Prostate gland (tissue), 2 donors: ENCODE measurements at regions not wholly inside any gene's neighbourhood (a gene's known extent, or its start where the extent isn't known, plus 50 kb on each side); places are given as distances from the start of the nearest gene placed in this dataset.

Experiments used
- CTCF ChIP-seq, 4 experiments: fragments of 200-600 bp in 2 of 4; fragments of 450-650 bp in 2 of 4; sonication (generic) in 2 of 4; IDR thresholded peaks; 1 replicate in 3 of 4; 2 replicates in 1 of 4; pipeline ENCODE4 v1.5.1; 2016 to 2019; ENCODE audit warnings: antibody characterized with exemption in 4 of 4, mild to moderate bottlenecking in 2 of 4, moderate library complexity in 2 of 4
- POLR2A ChIP-seq: fragments of 450-650 bp; IDR thresholded peaks from one replicate; pipeline ENCODE4 v1.6.1; 2016; ENCODE audit warnings: antibody characterized with exemption, mild to moderate bottlenecking
- POLR2AphosphoS5 ChIP-seq: sonication (generic); formaldehyde crosslinking; IDR thresholded peaks from one replicate; pipeline ENCODE4 v1.6.1; 2017; ENCODE audit warnings: antibody characterized with exemption

GRCh38 chr3:72344236-72344635 lies 504.0 kb downstream of the SHQ1 start:
- TF ChIP-seq CTCF (IDR thresholded peaks at IDR 0.05): no peak
- TF ChIP-seq POLR2A: no peak
- TF ChIP-seq POLR2AphosphoS5: no peak
